Mesothelial cell of epicardium (in vitro differentiated cells): ENCODE measurements at regions not wholly inside any gene's neighbourhood (a gene's known extent, or its start where the extent isn't known, plus 50 kb on each side); places are given as distances from the start of the nearest gene placed in this dataset.

Source experiments
- DNase-seq, 2 experiments: peaks; one replicate each; pipeline ENCODE4 v3.0.0; 2021; ENCODE audit warnings: low spot score in 2 of 2; ENCODE audit not compliant: unreplicated experiment in 2 of 2
- H3K27ac Mint-ChIP-seq: 2 replicates; pipeline ENCODE4 v1.8.0; 2021; ENCODE audit warnings: mixed read lengths
- H3K27me3 Mint-ChIP-seq: 2 replicates; pipeline ENCODE4 v1.8.0; 2021; ENCODE audit warnings: low read depth, mixed read lengths
- H3K36me3 Mint-ChIP-seq: 2 replicates; pipeline ENCODE4 v1.8.0; 2021; ENCODE audit warnings: mixed read lengths
- H3K4me1 Mint-ChIP-seq: 2 replicates; pipeline ENCODE4 v1.8.0; 2021; ENCODE audit warnings: mixed read lengths
- H3K4me3 Mint-ChIP-seq: 2 replicates; pipeline ENCODE4 v1.8.0; 2021; ENCODE audit warnings: mild to moderate bottlenecking, moderate library complexity, mixed read lengths
- H3K9me3 Mint-ChIP-seq: 2 replicates; pipeline ENCODE4 v1.8.0; 2021; ENCODE audit warnings: mixed read lengths
- TF ChIP-seq, protein P1 (sequence below): fragments of 200-600 bp; sonication (generic); IDR thresholded peaks from one replicate; pipeline ENCODE4 v1.5.0; 2021; ENCODE audit warnings: antibody characterized with exemption; ENCODE audit not compliant: unreplicated experiment

DNA sequence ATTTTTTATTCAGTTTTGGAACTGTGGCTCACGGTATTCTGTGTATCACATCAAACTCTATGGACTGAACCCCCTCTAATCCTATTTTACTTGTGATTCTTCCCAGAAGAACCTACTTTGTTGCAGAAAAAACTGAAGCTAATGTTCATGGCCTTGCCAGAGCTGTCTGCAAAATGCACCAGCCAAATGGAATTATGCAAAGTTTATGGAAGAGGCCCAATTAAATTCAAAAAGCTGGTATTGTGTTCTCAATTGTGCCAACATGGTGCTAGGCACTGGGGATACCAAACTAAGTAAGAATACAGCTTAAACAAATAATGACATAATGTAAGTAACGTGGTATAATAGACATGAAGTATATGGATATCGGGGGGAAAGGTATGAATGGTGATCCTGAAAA is 273.8 kb upstream of the DUSP10 start:
- H3K27me3 Mint-ChIP-seq: no peaks in the 10 kb centered on the region
- H3K4me1 Mint-ChIP-seq: peaks cover 2% of the 10 kb centered on the region
- DNase-seq: no peak
- no peaks in the 10 kb centered on the region for H3K9me3 Mint-ChIP-seq
- H3K36me3 Mint-ChIP-seq: no peaks in the 10 kb centered on the region
- H3K27ac Mint-ChIP-seq: no peak overlapping the region
- no peak overlapping the region for H3K4me3 Mint-ChIP-seq
- TF ChIP-seq, protein P1, sequence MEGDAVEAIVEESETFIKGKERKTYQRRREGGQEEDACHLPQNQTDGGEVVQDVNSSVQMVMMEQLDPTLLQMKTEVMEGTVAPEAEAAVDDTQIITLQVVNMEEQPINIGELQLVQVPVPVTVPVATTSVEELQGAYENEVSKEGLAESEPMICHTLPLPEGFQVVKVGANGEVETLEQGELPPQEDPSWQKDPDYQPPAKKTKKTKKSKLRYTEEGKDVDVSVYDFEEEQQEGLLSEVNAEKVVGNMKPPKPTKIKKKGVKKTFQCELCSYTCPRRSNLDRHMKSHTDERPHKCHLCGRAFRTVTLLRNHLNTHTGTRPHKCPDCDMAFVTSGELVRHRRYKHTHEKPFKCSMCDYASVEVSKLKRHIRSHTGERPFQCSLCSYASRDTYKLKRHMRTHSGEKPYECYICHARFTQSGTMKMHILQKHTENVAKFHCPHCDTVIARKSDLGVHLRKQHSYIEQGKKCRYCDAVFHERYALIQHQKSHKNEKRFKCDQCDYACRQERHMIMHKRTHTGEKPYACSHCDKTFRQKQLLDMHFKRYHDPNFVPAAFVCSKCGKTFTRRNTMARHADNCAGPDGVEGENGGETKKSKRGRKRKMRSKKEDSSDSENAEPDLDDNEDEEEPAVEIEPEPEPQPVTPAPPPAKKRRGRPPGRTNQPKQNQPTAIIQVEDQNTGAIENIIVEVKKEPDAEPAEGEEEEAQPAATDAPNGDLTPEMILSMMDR: no peak

DNA sequence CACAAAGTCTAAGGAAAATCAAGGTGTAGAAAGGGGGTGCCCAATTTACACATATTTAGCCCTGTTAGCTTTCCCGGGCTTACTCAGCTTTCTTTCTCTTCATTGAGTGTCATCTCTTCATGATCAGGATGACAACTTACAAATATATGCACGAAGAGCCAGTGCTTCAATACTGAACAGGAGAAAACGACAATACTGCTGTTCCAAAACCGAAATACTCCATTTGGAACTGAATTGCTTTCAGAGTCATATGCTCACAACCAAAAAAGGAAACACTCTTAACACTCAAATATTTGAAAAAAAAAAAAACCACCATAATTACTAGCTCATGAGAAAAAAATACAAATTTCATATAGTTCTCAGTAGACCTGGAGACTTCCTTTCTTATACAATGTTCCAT is 272.1 kb upstream of the DUSP10 start:
- TF ChIP-seq, protein P1: no peak
- Mint-ChIP-seq H3K9me3 (no peaks in the 10 kb centered on the region), H3K27me3 (no peaks in the 10 kb centered on the region), H3K27ac (no peak overlapping the region), H3K36me3 (no peaks in the 10 kb centered on the region), H3K4me1 (peaks cover 3% of the 10 kb centered on the region), H3K4me3 (no peak overlapping the region)
- DNase-seq: no peak

DNA sequence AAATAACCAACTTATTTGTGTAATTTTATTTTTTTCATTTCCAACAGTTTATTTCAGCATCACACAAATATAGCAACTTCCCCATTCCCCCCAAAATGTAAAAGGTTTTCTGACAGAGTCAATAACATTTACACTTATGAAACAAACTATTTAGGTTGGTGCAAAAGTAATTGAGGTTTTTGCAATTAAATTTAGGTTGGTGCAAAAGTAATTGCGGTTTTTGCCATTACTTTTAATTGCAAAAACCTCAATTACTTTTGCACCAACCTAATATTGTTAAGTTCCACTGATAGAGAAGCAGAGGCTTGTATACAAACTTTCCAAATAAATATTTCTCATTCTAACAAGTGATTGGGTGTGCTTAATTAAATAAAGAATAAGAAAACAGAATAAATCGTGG is 270.9 kb upstream of the DUSP10 start:
- TF ChIP-seq, protein P1: no peak

DNA sequence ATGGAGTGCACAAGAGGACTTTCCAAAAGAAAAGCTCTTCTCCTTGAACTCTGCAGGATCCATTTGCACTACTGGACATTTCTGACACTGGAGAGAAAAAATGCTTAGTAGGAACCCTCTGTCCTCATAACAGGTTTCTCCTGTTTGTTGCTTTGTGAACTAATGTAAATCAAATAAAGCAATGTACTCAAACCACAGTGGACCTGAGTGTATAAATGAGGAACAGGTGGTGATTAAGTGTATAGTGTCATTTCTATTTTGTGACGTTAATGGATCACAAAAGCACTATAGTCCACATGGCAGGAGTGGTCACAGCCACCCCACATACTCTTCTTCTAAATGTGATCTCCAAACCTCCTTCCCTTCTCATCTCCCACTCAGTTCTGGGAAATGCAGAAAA is 268.4 kb upstream of the DUSP10 start:
- no peaks in the 10 kb centered on the region for H3K9me3 Mint-ChIP-seq

More for the DNA sequence above, 270.9 kb upstream of the DUSP10 start:
- Mint-ChIP-seq H3K36me3 (no peaks in the 10 kb centered on the region), H3K9me3 (no peaks in the 10 kb centered on the region), H3K4me1 (peaks cover 6% of the 10 kb centered on the region), H3K27me3 (no peaks in the 10 kb centered on the region), H3K4me3 (no peak overlapping the region), H3K27ac (no peak overlapping the region)
- DNase-seq: no peak

DNA sequence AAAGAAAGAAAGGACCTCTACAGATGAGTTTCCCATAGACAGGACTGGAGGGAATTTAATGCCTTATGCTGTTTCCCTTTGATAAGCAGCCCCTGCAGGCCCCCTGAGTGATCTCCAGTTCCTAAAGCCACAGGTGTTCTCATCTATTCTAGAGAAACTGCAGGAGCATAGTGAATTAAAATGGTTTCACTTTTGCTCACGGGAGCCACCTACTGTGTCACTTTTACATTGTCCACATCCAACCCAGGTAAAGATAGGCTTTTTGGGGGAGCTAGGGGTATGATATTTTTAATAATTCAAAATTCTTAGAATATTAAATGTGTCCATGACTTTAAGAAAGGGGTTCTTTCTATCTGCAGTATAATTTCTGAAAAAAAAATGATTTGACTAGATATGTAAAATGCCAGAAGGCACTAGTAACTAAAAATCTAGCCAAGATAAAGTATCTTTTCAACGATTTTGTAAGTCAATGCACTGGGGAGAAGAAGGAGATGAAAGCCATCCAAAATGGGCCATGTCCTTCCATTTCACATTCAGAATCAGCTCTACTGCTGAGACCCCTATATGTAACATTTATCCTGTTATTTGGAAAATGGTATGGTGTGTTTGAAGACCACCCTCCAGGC is 267.3 kb upstream of the DUSP10 start:
- Mint-ChIP-seq H3K4me1 (peaks cover 6% of the 10 kb centered on the region), H3K27me3 (no peaks in the 10 kb centered on the region), H3K4me3 (no peak overlapping the region), H3K36me3 (no peaks in the 10 kb centered on the region), H3K27ac (no peak overlapping the region), H3K9me3 (no peaks in the 10 kb centered on the region)
- TF ChIP-seq, protein P1: no peak
- DNase-seq: no peak

More for the DNA sequence above, 268.4 kb upstream of the DUSP10 start:
- DNase-seq: no peak
- Mint-ChIP-seq H3K4me3 (no peak overlapping the region), H3K4me1 (peaks cover 6% of the 10 kb centered on the region), H3K36me3 (no peaks in the 10 kb centered on the region), H3K27me3 (no peaks in the 10 kb centered on the region), H3K27ac (no peak overlapping the region)
- TF ChIP-seq, protein P1: no peak

DNA sequence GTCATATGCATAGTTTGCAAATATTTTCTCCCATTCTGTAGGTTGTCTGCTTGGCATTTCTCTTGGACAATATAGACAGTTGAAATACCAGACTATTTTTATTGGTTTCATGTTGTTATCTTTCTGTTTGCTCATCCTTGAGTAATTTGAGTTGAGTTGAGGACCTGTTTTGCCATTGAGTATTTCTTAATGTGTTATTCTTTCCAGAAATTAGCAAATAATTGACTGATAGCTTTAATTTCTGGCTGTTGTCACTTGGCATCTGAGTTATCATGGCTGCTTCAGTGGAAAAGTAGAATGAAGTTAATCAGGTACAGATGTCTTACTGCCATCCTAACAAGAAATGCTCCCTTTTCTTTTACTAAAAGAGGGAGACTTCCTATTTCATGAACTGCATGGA is 264.8 kb upstream of the DUSP10 start:
- no peaks in the 10 kb centered on the region for H3K9me3 Mint-ChIP-seq
- H3K36me3 Mint-ChIP-seq: no peaks in the 10 kb centered on the region
- no peak overlapping the region for H3K27ac Mint-ChIP-seq
- DNase-seq: no peak
- no peak overlapping the region for H3K4me3 Mint-ChIP-seq
- TF ChIP-seq, protein P1: no peak
- peaks cover 5% of the 10 kb centered on the region for H3K4me1 Mint-ChIP-seq
- no peaks in the 10 kb centered on the region for H3K27me3 Mint-ChIP-seq
